Endodermal cell (in vitro differentiated cells): ENCODE measurements at regions not wholly inside any gene's neighbourhood (a gene's known extent, or its start where the extent isn't known, plus 50 kb on each side); places are given as distances from the start of the nearest gene placed in this dataset.
"Not testable (repeated sequence)": the region's sequence is repeated elsewhere in the genome, so short reads cannot be mapped to it uniquely, and the experiment has no call there.

Experiments used
- DNase-seq: peaks from one replicate; pipeline ENCODE4 v3.0.0-alpha.2; 2017
- H3K27ac ChIP-seq: 2 replicates; pipeline ENCODE4 v1.5.1; 2013; ENCODE audit warnings: mild to moderate bottlenecking, low read depth, low read length, moderate library complexity
- H3K27me3 ChIP-seq: 2 replicates; pipeline ENCODE4 v1.6.1; 2013; ENCODE audit warnings: mild to moderate bottlenecking, low read length, moderate library complexity; ENCODE audit not compliant: insufficient read depth, control insufficient read depth, poor library complexity, severe bottlenecking
- H3K36me3 ChIP-seq: 2 replicates; pipeline ENCODE4 v1.7.0; 2013; ENCODE audit warnings: mild to moderate bottlenecking, low read length, moderate library complexity; ENCODE audit not compliant: control insufficient read depth, insufficient read depth
- H3K4me1 ChIP-seq: one replicate; pipeline ENCODE4 v1.7.0; 2013; ENCODE audit warnings: low read length; ENCODE audit not compliant: control insufficient read depth, insufficient read depth
- H3K4me3 ChIP-seq: 2 replicates; pipeline ENCODE4 v1.5.1; 2013; ENCODE audit warnings: mild to moderate bottlenecking, low read length, moderate library complexity
- H3K9ac ChIP-seq: 2 replicates; pipeline ENCODE4 v1.6.1; 2013; ENCODE audit warnings: mild to moderate bottlenecking, low read length, moderate library complexity; ENCODE audit not compliant: poor library complexity, severe bottlenecking; ENCODE audit errors: extremely low read depth
- H3K9me3 ChIP-seq: 2 replicates; pipeline ENCODE4 v1.6.1; 2013; ENCODE audit warnings: mild to moderate bottlenecking, low read length, moderate library complexity; ENCODE audit not compliant: control insufficient read depth
- H3K27ac Mint-ChIP-seq: 2 replicates; pipeline ENCODE4 v1.8.0; 2020; ENCODE audit warnings: mixed read lengths
- H3K27me3 Mint-ChIP-seq: 2 replicates; pipeline ENCODE4 v1.8.0; 2021; ENCODE audit warnings: mild to moderate bottlenecking, mixed read lengths; ENCODE audit not compliant: insufficient read depth
- H3K36me3 Mint-ChIP-seq: 2 replicates; pipeline ENCODE4 v1.8.0; 2020; ENCODE audit warnings: low read depth, mixed read lengths
- H3K4me1 Mint-ChIP-seq: 2 replicates; pipeline ENCODE4 v1.8.0; 2020; ENCODE audit warnings: mixed read lengths
- H3K4me3 Mint-ChIP-seq: 2 replicates; pipeline ENCODE4 v1.8.0; 2020; ENCODE audit warnings: mild to moderate bottlenecking, moderate library complexity, mixed read lengths
- H3K9me3 Mint-ChIP-seq: 2 replicates; pipeline ENCODE4 v1.8.0; 2020; ENCODE audit warnings: mild to moderate bottlenecking, mixed read lengths
- CTCF ChIP-seq: fragments of 200-600 bp; sonication (generic); conservative IDR thresholded peaks from 2 replicates; pipeline ENCODE4 v1.5.0; 2021; ENCODE audit warnings: antibody characterized with exemption, mild to moderate bottlenecking
- WGBS, 2 experiments: methylation state at CpG; one replicate each; pipeline versions ENCODE4 v1.1.5 to v1.1.7; 2013; ENCODE audit warnings: missing lambda C conversion rate in 2 of 2, mixed read lengths in 1 of 2; ENCODE audit not compliant: insufficient coverage in 1 of 2, insufficient read length in 1 of 2; 5-methylcytosine and 5-hydroxymethylcytosine counted together

- DNase-seq, result no peak
- Histone ChIP-seq H3K27me3 (no peaks in the 10 kb centered on the region), H3K4me3 (no peak overlapping the region), H3K9me3 (no peaks in the 10 kb centered on the region), H3K27ac (no peak overlapping the region), H3K4me1 (no peaks in the 10 kb centered on the region), H3K9ac (no peak overlapping the region), H3K36me3 (no peaks in the 10 kb centered on the region)
- no peak overlapping the region for H3K4me3 Mint-ChIP-seq
- no peak overlapping the region for H3K27ac Mint-ChIP-seq
- WGBS, 2 experiments, result 90 to 93% methylated on average over 2 of the region's 2 CpGs
- H3K9me3 Mint-ChIP-seq, result no peaks in the 10 kb centered on the region
- no peaks in the 10 kb centered on the region for H3K36me3 Mint-ChIP-seq
- no peaks in the 10 kb centered on the region for H3K27me3 Mint-ChIP-seq
- H3K4me1 Mint-ChIP-seq, result peaks cover 11% of the 10 kb centered on the region
- no peak for TF ChIP-seq CTCF
Measured at GRCh38 chr20:12744037-12744436, 264.7 kb upstream of the SPTLC3 start.

GRCh38 chr20:12748359-12748994, 260.3 kb upstream of the SPTLC3 start:
- H3K9ac ChIP-seq, result no peak overlapping the region
- Mint-ChIP-seq H3K27me3 (no peaks in the 10 kb centered on the region), H3K4me1 (peaks cover 29% of the 10 kb centered on the region), H3K36me3 (no peaks in the 10 kb centered on the region), H3K4me3 (no peak overlapping the region), H3K27ac (no peak overlapping the region), H3K9me3 (no peaks in the 10 kb centered on the region)
- peak; percentile 51 for DNase-seq
- H3K27ac ChIP-seq, result no peak overlapping the region
- no peaks in the 10 kb centered on the region for H3K4me1 ChIP-seq
- H3K4me3 ChIP-seq, result no peak overlapping the region
- no peaks in the 10 kb centered on the region for H3K36me3 ChIP-seq
- H3K27me3 ChIP-seq, result no peaks in the 10 kb centered on the region
- H3K9me3 ChIP-seq, result no peaks in the 10 kb centered on the region
- WGBS, 2 experiments, result 50 to 74% methylated on average over 1 of the region's 1 CpG
- TF ChIP-seq CTCF, result no peak

GRCh38 chr20:12750221-12750620, 258.6 kb upstream of the SPTLC3 start:
- Mint-ChIP-seq H3K27ac (no peak overlapping the region), H3K9me3 (no peaks in the 10 kb centered on the region), H3K27me3 (peaks cover 11% of the 10 kb centered on the region), H3K4me1 (peaks cover 36% of the 10 kb centered on the region), H3K4me3 (no peak overlapping the region), H3K36me3 (no peaks in the 10 kb centered on the region)
- H3K4me1 ChIP-seq, result no peaks in the 10 kb centered on the region
- no peak overlapping the region for H3K4me3 ChIP-seq
- H3K9me3 ChIP-seq, result no peaks in the 10 kb centered on the region
- TF ChIP-seq CTCF, result no peak
- no peaks in the 10 kb centered on the region for H3K27me3 ChIP-seq
- 93 to 95% methylated on average over 3 to 6 of the region's 6 CpGs for WGBS, 2 experiments
- no peak for DNase-seq
- no peaks in the 10 kb centered on the region for H3K36me3 ChIP-seq
- H3K9ac ChIP-seq, result no peak overlapping the region
- H3K27ac ChIP-seq, result no peak overlapping the region

- H3K9me3 Mint-ChIP-seq, H3K27ac ChIP-seq, H3K9ac ChIP-seq, H3K36me3 ChIP-seq, H3K27me3 ChIP-seq, H3K4me3 ChIP-seq, H3K4me1 ChIP-seq, H3K9me3 ChIP-seq, H3K36me3 Mint-ChIP-seq: not testable (repeated sequence)
- H3K27ac Mint-ChIP-seq, result peak overlapping the region; percentile 33
- peaks cover 13% of the 10 kb centered on the region for H3K27me3 Mint-ChIP-seq
- WGBS, 2 experiments, result 73 to 100% methylated on average over 2 to 9 of the region's 9 CpGs
- peak overlapping the region; percentile 65 for H3K4me3 Mint-ChIP-seq
- peak; percentile 85 for DNase-seq
- peaks cover 48% of the 10 kb centered on the region for H3K4me1 Mint-ChIP-seq
Measured at GRCh38 chr20:12752900-12753693, 255.7 kb upstream of the SPTLC3 start.

- WGBS, 2 experiments, result 68% methylated on average over 3 of the region's 3 CpGs; no CpG with 5 or more reads in 1 of the 2 experiments
- H3K36me3 ChIP-seq, H3K4me1 ChIP-seq, H3K9me3 ChIP-seq, H3K4me3 ChIP-seq, H3K9ac ChIP-seq, DNase-seq, H3K36me3 Mint-ChIP-seq, H3K27ac ChIP-seq, H3K27me3 ChIP-seq, H3K9me3 Mint-ChIP-seq: not testable (repeated sequence)
- peaks cover 44% of the 10 kb centered on the region for H3K4me1 Mint-ChIP-seq
- peak overlapping the region; percentile 33 for H3K27ac Mint-ChIP-seq
- H3K4me3 Mint-ChIP-seq, result peak overlapping the region; percentile 65
- peaks cover 13% of the 10 kb centered on the region for H3K27me3 Mint-ChIP-seq
Measured at GRCh38 chr20:12753742-12754141, 255.0 kb upstream of the SPTLC3 start.
